EH (cell line): ENCODE measurements at regions not wholly inside any gene's neighbourhood (a gene's known extent, or its start where the extent isn't known, plus 50 kb on each side); places are given as distances from the start of the nearest gene placed in this dataset.
A peak's percentile ranks its signal among the peaks of the same experiment; 100 is the strongest.
"Not testable (repeated sequence)": the region's sequence is repeated elsewhere in the genome, so short reads cannot be mapped to it uniquely, and the experiment has no call there.

Experiments used
- DNase-seq: peaks from one replicate; pipeline ENCODE4 v3.0.0-alpha.2; 2015; ENCODE audit warnings: low read depth

- no peak for DNase-seq
Measured at GRCh38 chrX:122566401-122566800, 617.7 kb upstream of the GRIA3 start.

- peak; percentile 48 for DNase-seq
Measured at GRCh38 chrX:122567911-122568310, 616.2 kb upstream of the GRIA3 start.

GRCh38 chrX:122572461-122572860 is 611.6 kb upstream of the GRIA3 start:
- DNase-seq, result peak; percentile 73

- DNase-seq, result no peak
Measured at GRCh38 chrX:122579036-122579435, 605.0 kb upstream of the GRIA3 start.

- DNase-seq, result peak; percentile 84
Measured at GRCh38 chrX:122579526-122579925, 604.6 kb upstream of the GRIA3 start.

GRCh38 chrX:122582280-122582974 is 601.7 kb upstream of the GRIA3 start:
- peak; percentile 77 for DNase-seq

- DNase-seq, result no peak
Measured at GRCh38 chrX:122582975-122583305, 601.1 kb upstream of the GRIA3 start.

GRCh38 chrX:122583551-122583950 is 600.5 kb upstream of the GRIA3 start:
- no peak for DNase-seq

GRCh38 chrX:122584981-122585380 is 599.1 kb upstream of the GRIA3 start:
- no peak for DNase-seq

- DNase-seq, result peak; percentile 46
Measured at GRCh38 chrX:122586831-122587230, 597.2 kb upstream of the GRIA3 start.

- peak; percentile 21 for DNase-seq
Measured at GRCh38 chrX:122591546-122591945, 592.5 kb upstream of the GRIA3 start.

- no peak for DNase-seq
Measured at GRCh38 chrX:122596998-122597397, 587.1 kb upstream of the GRIA3 start.

- peak; percentile 5 for DNase-seq
Measured at GRCh38 chrX:122622795-122623194, 561.3 kb upstream of the GRIA3 start.

- peak; percentile 11 for DNase-seq
Measured at GRCh38 chrX:122625239-122625638, 558.8 kb upstream of the GRIA3 start.

GRCh38 chrX:122625821-122626220 is 558.3 kb upstream of the GRIA3 start:
- peak; percentile 92 for DNase-seq

GRCh38 chrX:122626871-122627270 is 557.2 kb upstream of the GRIA3 start:
- DNase-seq, result peak; percentile 26

GRCh38 chrX:122641136-122641535 is 542.9 kb upstream of the GRIA3 start:
- peak; percentile 60 for DNase-seq

GRCh38 chrX:122641826-122642225 is 542.3 kb upstream of the GRIA3 start:
- no peak for DNase-seq

- not testable (repeated sequence) for DNase-seq
Measured at GRCh38 chrX:122655256-122655655, 528.8 kb upstream of the GRIA3 start.

GRCh38 chrX:122666601-122667000 is 517.5 kb upstream of the GRIA3 start:
- peak; percentile 57 for DNase-seq

GRCh38 chrX:122667667-122668066 is 516.4 kb upstream of the GRIA3 start:
- no peak for DNase-seq

GRCh38 chrX:122703762-122704161 is 480.3 kb upstream of the GRIA3 start:
- peak; percentile 54 for DNase-seq

- DNase-seq, result peak; percentile 22
Measured at GRCh38 chrX:122739770-122740169, 444.3 kb upstream of the GRIA3 start.

GRCh38 chrX:122770581-122770980 is 413.5 kb upstream of the GRIA3 start:
- peak; percentile 11 for DNase-seq
